Smooth muscle cell (in vitro differentiated cells): ENCODE measurements at regions not wholly inside any gene's neighbourhood (a gene's known extent, or its start where the extent isn't known, plus 50 kb on each side); places are given as distances from the start of the nearest gene placed in this dataset.

ENCODE experiments used
- DNase-seq: peaks from one replicate; lab custom pipeline; 2025; ENCODE audit not compliant: unreplicated experiment; lab: John Stamatoyannopoulos, UW
- H2AFZ ChIP-seq: fragments of 200-600 bp; sonication (generic); 2 replicates; pipeline ENCODE4 v1.6.0; 2016; ENCODE audit warnings: antibody characterized with exemption, low read depth, mild to moderate bottlenecking
- H3F3A ChIP-seq: fragments of 200-600 bp; sonication (generic); 2 replicates; pipeline ENCODE4 v1.6.0; 2017; ENCODE audit warnings: antibody characterized with exemption, low read depth
- H3K27ac ChIP-seq: fragments of 200-600 bp; sonication (generic); 2 replicates; pipeline ENCODE4 v1.5.1; 2016; ENCODE audit warnings: low read depth, mild to moderate bottlenecking
- H3K27me3 ChIP-seq: fragments of 200-600 bp; sonication (generic); 2 replicates; pipeline ENCODE4 v1.6.1; 2016; ENCODE audit warnings: low read depth, mild to moderate bottlenecking
- H3K36me3 ChIP-seq: fragments of 200-600 bp; sonication (generic); 2 replicates; pipeline ENCODE4 v1.5.1; 2016; ENCODE audit warnings: low read depth
- H3K4me1 ChIP-seq: fragments of 200-600 bp; sonication (generic); 2 replicates; pipeline ENCODE4 v1.5.1; 2016; ENCODE audit warnings: low read depth
- H3K4me2 ChIP-seq: fragments of 200-600 bp; sonication (generic); 2 replicates; pipeline ENCODE4 v1.6.0; 2016; ENCODE audit warnings: mild to moderate bottlenecking
- H3K4me3 ChIP-seq: fragments of 200-600 bp; sonication (generic); 2 replicates; pipeline ENCODE4 v1.5.1; 2016; ENCODE audit warnings: mild to moderate bottlenecking
- H3K79me2 ChIP-seq: fragments of 200-600 bp; sonication (generic); 2 replicates; pipeline ENCODE4 v1.6.0; 2016; ENCODE audit warnings: low read depth, mild to moderate bottlenecking
- H3K9ac ChIP-seq: fragments of 200-600 bp; sonication (generic); 2 replicates; pipeline ENCODE4 v1.6.0; 2016; ENCODE audit warnings: low read depth
- H3K9me3 ChIP-seq: fragments of 200-600 bp; sonication (generic); replicated peaks from 2 replicates; pipeline ENCODE4 v1.5.1; 2016; ENCODE audit warnings: low read depth
- H4K20me1 ChIP-seq: fragments of 200-600 bp; sonication (generic); 2 replicates; pipeline ENCODE4 v1.6.0; 2016; ENCODE audit warnings: low read depth
- CTCF ChIP-seq: fragments of 200-600 bp; sonication (generic); IDR thresholded peaks from 2 replicates; pipeline ENCODE4 v1.5.1; 2017; ENCODE audit warnings: borderline replicate concordance, mild to moderate bottlenecking, antibody characterized with exemption; ENCODE audit not compliant: insufficient read depth, poor library complexity, severe bottlenecking
- WGBS: methylation state at CpG from one replicate; pipeline ENCODE4 v1.1.7; 2016; ENCODE audit warnings: low lambda C conversion rate; 5-methylcytosine and 5-hydroxymethylcytosine counted together

- no peaks in the 10 kb centered on the region for H3K9me3 ChIP-seq
- WGBS, result 90% methylated on average over 2 of the region's 2 CpGs
- no peak for DNase-seq
Measured at GRCh38 chr16:52799149-52799548, 252.2 kb upstream of the TOX3 start.

GRCh38 chr16:52787709-52788108, 240.8 kb upstream of the TOX3 start:
- Histone ChIP-seq H3F3A (no peaks in the 10 kb centered on the region), H2AFZ (no peak overlapping the region), H3K79me2 (no peaks in the 10 kb centered on the region), H3K9me3 (no peaks in the 10 kb centered on the region), H3K4me1 (no peaks in the 10 kb centered on the region), H3K27me3 (no peaks in the 10 kb centered on the region), H3K36me3 (no peaks in the 10 kb centered on the region), H4K20me1 (no peaks in the 10 kb centered on the region), H3K4me2 (no peak overlapping the region), H3K4me3 (no peak overlapping the region), H3K9ac (no peak overlapping the region), H3K27ac (no peak overlapping the region)
- TF ChIP-seq CTCF, result no peak
- WGBS, result 69% methylated on average over 3 of the region's 3 CpGs
- DNase-seq, result no peak

More at GRCh38 chr16:52799149-52799548, 252.2 kb upstream of the TOX3 start:
- no peaks in the 10 kb centered on the region for H3K36me3 ChIP-seq
- H2AFZ ChIP-seq, result no peak overlapping the region
- no peak overlapping the region for H3K9ac ChIP-seq
- no peak for TF ChIP-seq CTCF
- no peaks in the 10 kb centered on the region for H3F3A ChIP-seq
- H3K79me2 ChIP-seq, result no peaks in the 10 kb centered on the region
- H3K27me3 ChIP-seq, result no peaks in the 10 kb centered on the region
- no peak overlapping the region for H3K27ac ChIP-seq
- H3K4me1 ChIP-seq, result no peaks in the 10 kb centered on the region
- H3K4me2 ChIP-seq, result no peak overlapping the region
- no peaks in the 10 kb centered on the region for H4K20me1 ChIP-seq
- no peak overlapping the region for H3K4me3 ChIP-seq

- Histone ChIP-seq H3K9me3 (no peaks in the 10 kb centered on the region), H3K4me1 (no peaks in the 10 kb centered on the region), H3K36me3 (no peaks in the 10 kb centered on the region), H3K27ac (no peak overlapping the region), H3K9ac (no peak overlapping the region), H3F3A (no peaks in the 10 kb centered on the region), H3K4me3 (no peak overlapping the region), H3K4me2 (no peak overlapping the region), H3K79me2 (no peaks in the 10 kb centered on the region), H3K27me3 (no peaks in the 10 kb centered on the region), H2AFZ (no peak overlapping the region), H4K20me1 (no peaks in the 10 kb centered on the region)
- 73% methylated on average over 3 of the region's 3 CpGs for WGBS
- no peak for TF ChIP-seq CTCF
- DNase-seq, result no peak
Measured at GRCh38 chr16:52786091-52786490, 239.1 kb upstream of the TOX3 start.

- Histone ChIP-seq H3K36me3 (no peaks in the 10 kb centered on the region), H3F3A (no peaks in the 10 kb centered on the region), H3K27me3 (no peaks in the 10 kb centered on the region), H4K20me1 (no peaks in the 10 kb centered on the region), H3K4me2 (no peak overlapping the region), H3K9me3 (no peaks in the 10 kb centered on the region), H3K27ac (no peak overlapping the region), H3K79me2 (no peaks in the 10 kb centered on the region), H3K4me1 (no peaks in the 10 kb centered on the region), H3K9ac (no peak overlapping the region), H2AFZ (no peak overlapping the region), H3K4me3 (no peak overlapping the region)
- WGBS, result 90% methylated on average over 4 of the region's 4 CpGs
- DNase-seq, result no peak
- no peak for TF ChIP-seq CTCF
Measured at GRCh38 chr16:52785653-52786052, 238.7 kb upstream of the TOX3 start.
